ENCODE measurements at regions not wholly inside any gene's neighbourhood (a gene's known extent, or its start where the extent isn't known, plus 50 kb on each side); places are given as distances from the start of the nearest gene placed in this dataset.
"Not testable (repeated sequence)": the region's sequence is repeated elsewhere in the genome, so short reads cannot be mapped to it uniquely, and the experiment has no call there.

DNA sequence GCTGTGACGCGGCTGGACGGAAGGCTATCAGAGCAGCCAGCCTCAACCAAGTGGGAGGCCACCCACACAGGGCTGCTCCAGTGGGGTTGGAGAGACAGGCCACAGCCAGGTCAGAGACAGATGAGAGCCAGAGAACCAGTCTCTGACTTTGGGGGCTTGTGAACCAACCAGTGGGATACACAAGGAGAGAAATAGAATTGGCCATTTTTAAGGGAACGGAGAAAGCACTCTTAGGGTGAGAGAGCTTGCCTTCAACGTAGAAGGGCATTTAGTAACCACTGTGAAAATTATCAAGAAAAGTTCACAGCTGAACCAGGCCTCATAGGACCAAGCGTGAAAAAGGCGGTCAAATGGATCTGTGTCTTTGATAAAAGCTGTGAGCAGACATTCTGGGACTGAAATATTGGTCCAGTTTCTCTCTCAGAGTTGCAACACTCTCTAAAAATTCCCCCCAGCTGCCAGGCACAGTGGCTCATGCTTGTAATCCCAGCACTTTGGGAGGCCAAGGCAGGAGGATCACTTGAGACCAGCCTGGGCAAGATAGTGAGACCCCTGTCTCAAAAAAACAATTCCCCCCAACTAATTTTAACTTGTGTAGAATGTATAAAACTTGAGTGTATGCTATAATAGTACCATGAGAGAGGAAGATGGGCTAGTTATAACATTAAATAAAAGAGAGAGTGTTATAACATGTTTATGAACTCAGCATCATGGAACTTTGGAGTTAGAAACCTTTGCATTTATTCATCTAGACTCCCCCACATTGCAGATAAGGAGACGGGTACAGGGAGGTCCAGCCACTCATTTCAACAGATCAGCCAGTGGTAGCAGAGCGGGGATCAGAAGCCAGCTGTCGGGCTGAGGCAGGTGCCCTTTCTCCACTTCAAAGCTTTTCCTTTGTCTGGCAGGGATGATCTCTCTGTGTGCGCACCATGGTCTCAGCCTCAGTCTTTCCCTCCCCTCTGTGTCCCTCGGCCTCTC lies 132.2 kb downstream of the NPIPB11 start:
- H3K27me3 ChIP-seq (ENCODE audit: control insufficient read depth in 1 of 2, insufficient read depth in 2 of 2, low read length in 2 of 2); H3K4me3 ChIP-seq (ENCODE audit: low read depth in 1 of 2, low read length in 2 of 2); H3K9ac ChIP-seq (ENCODE audit: low read depth in 1 of 2, low read length in 2 of 2); H3K27ac ChIP-seq (ENCODE audit: low read depth, low read length); H3K9me3 ChIP-seq (ENCODE audit: control insufficient read depth in 1 of 2, low read length in 2 of 2); H3K36me3 ChIP-seq (ENCODE audit: control insufficient read depth in 1 of 2, insufficient read depth in 2 of 2, low read length in 2 of 2); H3K4me1 ChIP-seq (ENCODE audit: control insufficient read depth in 1 of 2, insufficient read depth in 2 of 2, low read length in 2 of 2): not testable (repeated sequence)

DNA sequence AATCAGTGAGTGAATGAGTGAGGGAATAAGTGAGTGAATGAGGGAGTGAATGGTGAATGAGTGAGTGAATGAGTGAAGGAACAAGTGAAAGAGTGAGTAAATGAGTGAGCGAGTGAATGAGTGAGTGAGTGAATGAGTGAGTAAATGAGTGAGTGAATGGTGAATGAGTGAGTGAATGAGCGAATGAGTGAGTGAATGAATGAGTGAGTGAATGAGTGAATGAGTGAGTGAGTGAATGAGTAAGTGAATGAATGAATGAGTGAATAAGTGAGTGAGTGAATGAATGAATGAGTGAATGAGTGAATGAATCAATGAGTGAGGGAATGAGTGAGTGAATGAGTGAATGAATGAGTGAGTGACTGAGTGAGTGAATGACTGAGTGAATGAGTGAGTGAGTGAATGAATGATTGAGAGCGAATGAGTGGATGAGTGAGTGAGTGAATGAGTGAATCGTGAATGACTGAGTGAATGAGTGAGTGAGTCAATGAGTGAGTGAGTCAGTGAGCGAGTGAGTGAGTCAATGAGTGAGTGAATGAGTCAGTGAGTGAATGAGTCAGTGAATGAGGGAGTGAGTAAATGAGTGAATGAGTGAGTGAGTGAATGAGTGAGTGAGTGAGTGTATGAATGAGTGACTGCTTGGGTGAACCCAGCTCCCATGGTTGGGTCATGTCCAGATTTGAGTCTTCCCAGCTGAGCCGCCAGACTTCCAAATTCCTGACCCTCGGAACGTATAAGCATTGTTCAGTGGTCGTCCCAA lies 133.0 kb downstream of the NPIPB11 start:
- not testable (repeated sequence) for H3K4me3 ChIP-seq (ENCODE audit: low read depth in 1 of 2, low read length in 2 of 2); H3K4me1 ChIP-seq (ENCODE audit: control insufficient read depth in 1 of 2, insufficient read depth in 2 of 2, low read length in 2 of 2); H3K27ac ChIP-seq (ENCODE audit: low read depth, low read length); H3K9ac ChIP-seq (ENCODE audit: low read depth in 1 of 2, low read length in 2 of 2); H3K36me3 ChIP-seq (ENCODE audit: control insufficient read depth in 1 of 2, insufficient read depth in 2 of 2, low read length in 2 of 2); H3K9me3 ChIP-seq (ENCODE audit: control insufficient read depth in 1 of 2, low read length in 2 of 2); H3K27me3 ChIP-seq (ENCODE audit: control insufficient read depth in 1 of 2, insufficient read depth in 2 of 2, low read length in 2 of 2)

DNA sequence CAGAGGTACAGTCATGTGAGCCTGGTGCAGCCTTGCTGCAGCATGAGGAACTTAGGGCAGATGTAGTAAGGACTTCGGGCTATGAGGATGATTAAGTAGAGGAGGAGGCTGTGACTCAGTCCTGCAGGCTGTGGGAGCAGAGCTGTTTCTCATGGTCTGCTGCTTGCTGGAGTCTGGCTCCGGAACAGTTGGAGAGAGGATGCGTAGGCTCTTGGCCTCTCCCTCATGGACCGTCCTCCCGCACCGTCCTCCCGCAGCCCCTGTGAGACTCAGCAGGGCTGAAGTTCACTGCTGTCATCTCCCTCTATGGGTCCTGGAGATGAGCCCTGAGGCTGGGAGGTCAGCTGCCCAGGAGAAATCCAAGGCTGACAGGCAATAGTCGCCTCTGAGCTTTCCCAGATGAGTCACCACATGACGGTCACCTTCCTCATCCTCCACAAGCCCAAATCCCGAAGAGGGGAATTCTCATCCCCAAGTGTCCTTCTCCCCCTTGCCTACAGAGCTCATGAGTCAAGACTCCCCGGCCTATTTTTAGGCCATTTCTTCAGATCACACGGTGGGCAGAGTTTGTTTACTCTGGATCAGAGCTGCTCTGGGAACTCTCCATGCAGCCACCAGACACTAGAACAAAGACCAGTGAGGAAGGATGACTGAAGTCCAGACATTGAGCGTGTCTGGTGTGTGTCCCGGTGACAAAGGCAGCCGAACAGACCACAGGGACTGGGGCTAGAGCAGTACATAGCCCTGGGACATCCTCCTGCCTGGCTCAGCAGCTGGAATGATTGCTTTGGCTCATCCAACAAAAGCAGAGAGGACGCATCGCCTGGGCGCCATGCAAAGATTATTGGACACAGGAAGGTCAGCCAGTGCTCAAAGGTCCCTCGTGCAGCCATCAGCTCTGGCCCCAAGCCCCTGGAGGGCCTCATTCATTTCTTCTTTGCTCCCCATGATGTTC lies 134.5 kb downstream of the NPIPB11 start:
- not testable (repeated sequence) for H3K27ac ChIP-seq (ENCODE audit: low read depth, low read length); H3K4me3 ChIP-seq (ENCODE audit: low read depth in 1 of 2, low read length in 2 of 2); H3K9me3 ChIP-seq (ENCODE audit: control insufficient read depth in 1 of 2, low read length in 2 of 2); H3K27me3 ChIP-seq (ENCODE audit: control insufficient read depth in 1 of 2, insufficient read depth in 2 of 2, low read length in 2 of 2); H3K9ac ChIP-seq (ENCODE audit: low read depth in 1 of 2, low read length in 2 of 2); H3K4me1 ChIP-seq (ENCODE audit: control insufficient read depth in 1 of 2, insufficient read depth in 2 of 2, low read length in 2 of 2); H3K36me3 ChIP-seq (ENCODE audit: control insufficient read depth in 1 of 2, insufficient read depth in 2 of 2, low read length in 2 of 2)

GRCh38 chr16:29270923-29271322 lies 135.6 kb downstream of the NPIPB11 start:
- not testable (repeated sequence) for H3K4me1 ChIP-seq (ENCODE audit: control insufficient read depth in 1 of 2, insufficient read depth in 2 of 2, low read length in 2 of 2); H3K27ac ChIP-seq (ENCODE audit: low read depth, low read length); H3K9me3 ChIP-seq (ENCODE audit: control insufficient read depth in 1 of 2, low read length in 2 of 2); H3K36me3 ChIP-seq (ENCODE audit: control insufficient read depth in 1 of 2, insufficient read depth in 2 of 2, low read length in 2 of 2); H3K27me3 ChIP-seq (ENCODE audit: control insufficient read depth in 1 of 2, insufficient read depth in 2 of 2, low read length in 2 of 2); H3K4me3 ChIP-seq (ENCODE audit: low read depth in 1 of 2, low read length in 2 of 2); H3K9ac ChIP-seq (ENCODE audit: low read depth in 1 of 2, low read length in 2 of 2)

DNA sequence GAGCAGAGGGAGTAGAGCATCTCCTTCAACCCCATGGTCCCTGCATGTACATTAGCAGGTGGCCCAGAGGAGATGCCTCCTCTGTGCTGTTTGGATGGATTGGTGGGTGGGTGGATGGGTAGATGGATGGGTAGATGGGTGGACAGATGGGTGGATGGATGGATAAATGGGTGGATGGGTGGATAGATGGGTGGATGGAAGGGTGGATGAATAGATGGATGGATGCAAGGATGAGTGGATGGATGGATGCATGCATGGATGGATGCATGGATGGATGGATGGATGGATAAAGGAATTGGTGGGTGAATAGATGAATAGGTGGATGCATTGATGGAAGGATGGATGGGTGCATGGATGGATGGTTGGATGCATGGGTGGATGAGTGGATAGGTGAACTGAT lies 136.5 kb downstream of the NPIPB11 start:
- not testable (repeated sequence) for H3K4me3 ChIP-seq (ENCODE audit: low read depth in 1 of 2, low read length in 2 of 2); H3K27me3 ChIP-seq (ENCODE audit: control insufficient read depth in 1 of 2, insufficient read depth in 2 of 2, low read length in 2 of 2); H3K9me3 ChIP-seq (ENCODE audit: control insufficient read depth in 1 of 2, low read length in 2 of 2); H3K27ac ChIP-seq (ENCODE audit: low read depth, low read length); H3K36me3 ChIP-seq (ENCODE audit: control insufficient read depth in 1 of 2, insufficient read depth in 2 of 2, low read length in 2 of 2); H3K9ac ChIP-seq (ENCODE audit: low read depth in 1 of 2, low read length in 2 of 2); H3K4me1 ChIP-seq (ENCODE audit: control insufficient read depth in 1 of 2, insufficient read depth in 2 of 2, low read length in 2 of 2)

- not testable (repeated sequence) for H3K27me3 ChIP-seq (ENCODE audit: control insufficient read depth in 1 of 2, insufficient read depth in 2 of 2, low read length in 2 of 2); H3K36me3 ChIP-seq (ENCODE audit: control insufficient read depth in 1 of 2, insufficient read depth in 2 of 2, low read length in 2 of 2); H3K9me3 ChIP-seq (ENCODE audit: control insufficient read depth in 1 of 2, low read length in 2 of 2); H3K4me3 ChIP-seq (ENCODE audit: low read depth in 1 of 2, low read length in 2 of 2); H3K4me1 ChIP-seq (ENCODE audit: control insufficient read depth in 1 of 2, insufficient read depth in 2 of 2, low read length in 2 of 2); H3K9ac ChIP-seq (ENCODE audit: low read depth in 1 of 2, low read length in 2 of 2); H3K27ac ChIP-seq (ENCODE audit: low read depth, low read length)
Observed at GRCh38 chr16:29269192-29269811, 137.2 kb downstream of the NPIPB11 start.

DNA sequence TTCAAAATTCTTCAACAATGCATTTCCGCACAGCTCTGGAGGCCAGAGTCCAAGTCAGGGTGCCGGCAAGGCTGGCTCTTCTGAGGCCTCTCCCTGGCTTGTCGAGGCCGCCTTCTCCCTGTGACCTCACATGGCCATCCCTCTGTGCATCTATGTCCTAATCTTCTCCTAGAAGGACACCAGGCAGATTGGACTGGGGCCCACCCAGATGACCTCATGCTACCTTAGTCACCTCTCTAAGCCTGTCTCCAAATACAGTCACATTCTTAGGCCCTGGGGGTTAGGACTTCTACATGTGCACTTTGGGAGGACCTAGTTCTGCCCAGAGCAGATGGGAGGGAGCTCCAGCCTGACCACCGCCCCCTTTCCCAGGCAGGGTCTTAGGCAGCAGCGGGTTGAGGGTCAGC lies 137.7 kb downstream of the NPIPB11 start:
- not testable (repeated sequence) for H3K9me3 ChIP-seq (ENCODE audit: control insufficient read depth in 1 of 2, low read length in 2 of 2); H3K27ac ChIP-seq (ENCODE audit: low read depth, low read length); H3K9ac ChIP-seq (ENCODE audit: low read depth in 1 of 2, low read length in 2 of 2); H3K27me3 ChIP-seq (ENCODE audit: control insufficient read depth in 1 of 2, insufficient read depth in 2 of 2, low read length in 2 of 2); H3K4me3 ChIP-seq (ENCODE audit: low read depth in 1 of 2, low read length in 2 of 2); H3K36me3 ChIP-seq (ENCODE audit: control insufficient read depth in 1 of 2, insufficient read depth in 2 of 2, low read length in 2 of 2)
- peaks cover 10 to 12% of the 10 kb centered on the region in 2 donors for H3K4me1 ChIP-seq (ENCODE audit: control insufficient read depth in 1 of 2, insufficient read depth in 2 of 2, low read length in 2 of 2)

DNA sequence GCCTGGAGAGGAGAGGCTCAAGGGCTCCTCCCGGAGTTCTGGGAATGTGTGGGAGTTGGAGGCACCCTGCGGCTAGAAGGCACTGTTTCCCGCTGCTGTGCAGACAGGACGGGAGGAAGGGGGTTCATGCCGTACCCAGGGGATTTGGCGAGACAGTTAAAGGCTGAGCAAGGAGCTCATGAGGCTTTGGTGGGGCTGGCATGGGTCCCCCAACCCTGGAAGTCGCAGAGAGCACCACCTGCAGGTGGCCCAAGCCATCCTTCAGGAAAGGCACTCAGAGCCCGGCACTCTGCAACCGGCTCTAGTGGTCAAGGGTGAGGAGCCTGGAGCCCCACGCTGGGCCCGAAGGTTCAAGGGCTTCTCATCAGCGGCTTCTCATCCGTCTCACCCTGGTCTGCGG lies 138.2 kb downstream of the NPIPB11 start:
- not testable (repeated sequence) for H3K9ac ChIP-seq (ENCODE audit: low read depth in 1 of 2, low read length in 2 of 2); H3K36me3 ChIP-seq (ENCODE audit: control insufficient read depth in 1 of 2, insufficient read depth in 2 of 2, low read length in 2 of 2); H3K27ac ChIP-seq (ENCODE audit: low read depth, low read length); H3K9me3 ChIP-seq (ENCODE audit: control insufficient read depth in 1 of 2, low read length in 2 of 2); H3K4me3 ChIP-seq (ENCODE audit: low read depth in 1 of 2, low read length in 2 of 2); H3K27me3 ChIP-seq (ENCODE audit: control insufficient read depth in 1 of 2, insufficient read depth in 2 of 2, low read length in 2 of 2)
- peaks cover 10 to 14% of the 10 kb centered on the region in 2 donors for H3K4me1 ChIP-seq (ENCODE audit: control insufficient read depth in 1 of 2, insufficient read depth in 2 of 2, low read length in 2 of 2)

DNA sequence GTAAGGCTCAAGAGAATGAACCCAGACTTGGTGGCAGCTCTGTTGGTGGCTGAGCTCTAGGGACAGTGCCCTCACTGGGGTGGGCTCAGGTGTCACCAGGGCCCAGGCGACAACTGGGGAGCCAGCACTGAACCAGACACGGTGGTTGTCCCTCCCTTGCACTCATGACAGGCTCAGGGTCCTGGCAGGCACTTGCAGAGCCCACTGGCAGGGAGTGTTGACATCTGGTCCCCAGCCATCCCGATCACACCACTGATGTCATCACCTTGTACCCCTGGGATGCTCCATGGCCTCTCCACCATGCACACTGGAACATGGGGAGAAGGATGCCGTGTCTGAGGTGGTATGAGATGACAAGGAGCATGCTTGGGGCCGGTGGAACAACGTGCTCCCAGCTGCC lies 138.6 kb downstream of the NPIPB11 start:
- not testable (repeated sequence) for H3K27ac ChIP-seq (ENCODE audit: low read depth, low read length); H3K9ac ChIP-seq (ENCODE audit: low read depth in 1 of 2, low read length in 2 of 2); H3K36me3 ChIP-seq (ENCODE audit: control insufficient read depth in 1 of 2, insufficient read depth in 2 of 2, low read length in 2 of 2); H3K27me3 ChIP-seq (ENCODE audit: control insufficient read depth in 1 of 2, insufficient read depth in 2 of 2, low read length in 2 of 2); H3K4me3 ChIP-seq (ENCODE audit: low read depth in 1 of 2, low read length in 2 of 2); H3K9me3 ChIP-seq (ENCODE audit: control insufficient read depth in 1 of 2, low read length in 2 of 2)
- peaks cover 10 to 16% of the 10 kb centered on the region in 2 donors for H3K4me1 ChIP-seq (ENCODE audit: control insufficient read depth in 1 of 2, insufficient read depth in 2 of 2, low read length in 2 of 2)

Measured in duodenal mucosa (tissue), 2 donors.